ENCODE measurements at regions not wholly inside any gene's neighbourhood (a gene's known extent, or its start where the extent isn't known, plus 50 kb on each side); places are given as distances from the start of the nearest gene placed in this dataset.

- WGBS (ENCODE audit: extremely low coverage, insufficient read length, low lambda C conversion rate): no CpG with 5 or more reads among the region's 3 CpGs
- no peak overlapping the region for H3K4ac ChIP-seq (ENCODE audit: low read depth, low read length)
- H3T11ph ChIP-seq (ENCODE audit: low read length): no peak overlapping the region
- no peak overlapping the region for H2BK120ac ChIP-seq (ENCODE audit: low read depth, low read length, poor library complexity, severe bottlenecking)
- no peak overlapping the region for H4K91ac ChIP-seq (ENCODE audit: insufficient read length, low read depth, low read length)
- Mint-ChIP-seq H3K36me3 (ENCODE audit: insufficient read depth in 1 of 3, low read depth in 3 of 3) (no peaks in the 10 kb centered on the region), H3K27me3 (ENCODE audit: low read depth) (no peaks in the 10 kb centered on the region; the same call in none of the 2 replicates), H3K4me3 (no peak overlapping the region), H3K9me3 (no peaks in the 10 kb centered on the region), H3K4me1 (no peaks in the 10 kb centered on the region; a peak in 1 of 4 replicates), H3K27ac (no peak overlapping the region)
- H3K79me1 ChIP-seq (ENCODE audit: insufficient read depth, low read depth, low read length, poor library complexity, severe bottlenecking): no peaks in the 10 kb centered on the region
- H3K23me2 ChIP-seq (ENCODE audit: insufficient read length, low read depth, low read length, poor library complexity, severe bottlenecking): no peaks in the 10 kb centered on the region
- H4K20me1 ChIP-seq (ENCODE audit: control insufficient read depth, insufficient read depth, insufficient read length): no peaks in the 10 kb centered on the region
- no peaks in the 10 kb centered on the region for H3K9me3 ChIP-seq (ENCODE audit: control insufficient read depth, low read depth, low read length)
- H3K4me2 ChIP-seq (ENCODE audit: insufficient read depth, insufficient read length, low read length): no peak overlapping the region
- no peak overlapping the region for H4K8ac ChIP-seq (replicated peaks; ENCODE audit: insufficient read length, low read depth, low read length)
- H2BK15ac ChIP-seq (ENCODE audit: low read depth, low read length): no peak overlapping the region
- H3K79me2 ChIP-seq (ENCODE audit: insufficient read depth, low read length): no peaks in the 10 kb centered on the region
- no peak for TF ChIP-seq CTCF (conservative IDR thresholded peaks at IDR 0.05)
- no peak for DNase-seq
- H3K56ac ChIP-seq (ENCODE audit: insufficient read length, low read depth, low read length): no peak overlapping the region
- no peaks in the 10 kb centered on the region for H3K27me3 ChIP-seq (ENCODE audit: insufficient read depth, low read length)
- H3K9ac ChIP-seq (ENCODE audit: extremely low read depth, insufficient read length, low read length): no peak overlapping the region
- no peak overlapping the region for H2BK20ac ChIP-seq (ENCODE audit: low read depth, low read length, poor library complexity, severe bottlenecking)
- H2AFZ ChIP-seq (ENCODE audit: low read length): no peak overlapping the region
- no peak overlapping the region for H3K27ac ChIP-seq (ENCODE audit: insufficient read length, low read depth, low read length)
- no peak overlapping the region for H3K23ac ChIP-seq (ENCODE audit: insufficient read length, low read depth, low read length)
- no peak overlapping the region for H2BK5ac ChIP-seq (ENCODE audit: insufficient read length, low read length)
- H3K4me1 ChIP-seq (ENCODE audit: insufficient read depth, low read length): no peaks in the 10 kb centered on the region
- H3K18ac ChIP-seq (ENCODE audit: insufficient read length, low read depth, low read length): no peak overlapping the region
- no peak overlapping the region for H2BK12ac ChIP-seq (ENCODE audit: insufficient read length, low read depth, low read length)
- no peak overlapping the region for H4K5ac ChIP-seq (ENCODE audit: insufficient read length, low read depth, low read length)
- H3K14ac ChIP-seq (ENCODE audit: insufficient read depth, low read length): peak overlapping the region; percentile 49; the same call in 1 of the 2 replicates
- H2AK5ac ChIP-seq (ENCODE audit: insufficient read length, low read length): no peak overlapping the region
Observed at GRCh38 chr10:85458324-85458723, 908.3 kb downstream of the GRID1 start.

Measured in H9 (cell line).